Astrocyte (in vitro differentiated cells and primary cell): ENCODE measurements at regions not wholly inside any gene's neighbourhood (a gene's known extent, or its start where the extent isn't known, plus 50 kb on each side); places are given as distances from the start of the nearest gene placed in this dataset.

Experiments used
- DNase-seq: peaks from one replicate; pipeline ENCODE4 v3.0.0-alpha.2; 2010; ENCODE audit warnings: low read depth
- FAIRE-seq: peaks from 2 replicates; lab custom pipeline; 2011; peaks lifted over from hg19 to GRCh38; lab: Jason Lieb, UNC
- H2AFZ ChIP-seq: 2 replicates; pipeline ENCODE4 v1.6.0; 2012; ENCODE audit warnings: low read depth, low read length, inconsistent platforms
- H3K27ac ChIP-seq: 2 replicates; pipeline ENCODE4 v1.5.1; 2011; ENCODE audit warnings: low read depth, low read length, inconsistent platforms
- H3K27me3 ChIP-seq: 2 replicates; pipeline ENCODE4 v1.6.0; 2011; ENCODE audit warnings: low read length, inconsistent platforms; ENCODE audit not compliant: insufficient read depth
- H3K36me3 ChIP-seq: 2 replicates; pipeline ENCODE4 v1.5.1; 2011; ENCODE audit warnings: low read length, inconsistent platforms; ENCODE audit not compliant: insufficient read depth
- H3K4me1 ChIP-seq: 2 replicates; pipeline ENCODE4 v1.5.1; 2011; ENCODE audit warnings: low read length, inconsistent platforms; ENCODE audit not compliant: insufficient read depth
- H3K4me2 ChIP-seq: 2 replicates; pipeline ENCODE4 v1.6.0; 2012; ENCODE audit warnings: low read length, inconsistent platforms
- H3K4me3 ChIP-seq: 2 replicates; pipeline ENCODE4 v1.5.1; 2011; ENCODE audit warnings: low read depth, mild to moderate bottlenecking, low read length, inconsistent platforms; ENCODE audit not compliant: insufficient read depth
- H3K79me2 ChIP-seq: 2 replicates; pipeline ENCODE4 v1.6.0; 2012; ENCODE audit warnings: mild to moderate bottlenecking, low read length, inconsistent platforms; ENCODE audit not compliant: insufficient read depth
- H3K9ac ChIP-seq: 2 replicates; pipeline ENCODE4 v1.6.0; 2012; ENCODE audit warnings: mild to moderate bottlenecking, low read length, inconsistent platforms
- H3K9me3 ChIP-seq: 2 replicates; pipeline ENCODE4 v1.5.1; 2012; ENCODE audit warnings: low read depth, mild to moderate bottlenecking, low read length, inconsistent platforms; ENCODE audit not compliant: insufficient read depth
- H4K20me1 ChIP-seq: 2 replicates; pipeline ENCODE4 v1.6.0; 2012; ENCODE audit warnings: low read length, inconsistent platforms; ENCODE audit not compliant: insufficient read depth
- H3K27ac Mint-ChIP-seq: one replicate; pipeline ENCODE4 v1.8.0; 2021; ENCODE audit warnings: mild to moderate bottlenecking, mixed read lengths; ENCODE audit not compliant: unreplicated experiment
- H3K27me3 Mint-ChIP-seq: one replicate; pipeline ENCODE4 v1.8.0; 2021; ENCODE audit warnings: low read depth, mixed read lengths; ENCODE audit not compliant: unreplicated experiment
- H3K36me3 Mint-ChIP-seq: one replicate; pipeline ENCODE4 v1.8.0; 2021; ENCODE audit warnings: low read depth, mixed read lengths; ENCODE audit not compliant: unreplicated experiment
- H3K4me1 Mint-ChIP-seq: one replicate; pipeline ENCODE4 v1.8.0; 2021; ENCODE audit warnings: low read depth, mixed read lengths; ENCODE audit not compliant: unreplicated experiment
- H3K4me3 Mint-ChIP-seq: one replicate; pipeline ENCODE4 v1.8.0; 2021; ENCODE audit warnings: mild to moderate bottlenecking, moderate library complexity, mixed read lengths; ENCODE audit not compliant: unreplicated experiment
- H3K9me3 Mint-ChIP-seq: one replicate; pipeline ENCODE4 v1.8.0; 2021; ENCODE audit warnings: mild to moderate bottlenecking, mixed read lengths; ENCODE audit not compliant: unreplicated experiment
- CTCF ChIP-seq: IDR thresholded peaks from 2 replicates; pipeline ENCODE4 v1.5.1; 2011; ENCODE audit warnings: low read depth, mild to moderate bottlenecking, inconsistent platforms, low read length, moderate library complexity; ENCODE audit not compliant: insufficient read depth
- EZH2 ChIP-seq: IDR thresholded peaks from 2 replicates; pipeline ENCODE4 v1.6.1; 2012; ENCODE audit warnings: mild to moderate bottlenecking, low read length, inconsistent platforms; ENCODE audit not compliant: insufficient read depth

GRCh38 chr7:87007038-87007437, 52.4 kb downstream of the ELAPOR2 start:
- no peak overlapping the region for H2AFZ ChIP-seq
- H3K4me2 ChIP-seq, result no peak overlapping the region
- no peak overlapping the region for H3K4me3 ChIP-seq
- H3K4me3 Mint-ChIP-seq, result no peak overlapping the region
- H3K9me3 Mint-ChIP-seq, result no peaks in the 10 kb centered on the region
- no peaks in the 10 kb centered on the region for H3K36me3 ChIP-seq
- H3K27me3 Mint-ChIP-seq, result no peaks in the 10 kb centered on the region
- no peaks in the 10 kb centered on the region for H4K20me1 ChIP-seq
- no peaks in the 10 kb centered on the region for H3K4me1 ChIP-seq
- TF ChIP-seq CTCF (no peak), EZH2 (no peak)
- H3K9ac ChIP-seq, result no peak overlapping the region
- no peaks in the 10 kb centered on the region for H3K36me3 Mint-ChIP-seq
- H3K79me2 ChIP-seq, result no peaks in the 10 kb centered on the region
- no peaks in the 10 kb centered on the region for H3K9me3 ChIP-seq
- H3K27me3 ChIP-seq, result no peaks in the 10 kb centered on the region
- no peak for FAIRE-seq
- peaks cover 16% of the 10 kb centered on the region for H3K4me1 Mint-ChIP-seq
- H3K27ac ChIP-seq, result no peak overlapping the region
- DNase-seq, result no peak
- no peak overlapping the region for H3K27ac Mint-ChIP-seq

DNA sequence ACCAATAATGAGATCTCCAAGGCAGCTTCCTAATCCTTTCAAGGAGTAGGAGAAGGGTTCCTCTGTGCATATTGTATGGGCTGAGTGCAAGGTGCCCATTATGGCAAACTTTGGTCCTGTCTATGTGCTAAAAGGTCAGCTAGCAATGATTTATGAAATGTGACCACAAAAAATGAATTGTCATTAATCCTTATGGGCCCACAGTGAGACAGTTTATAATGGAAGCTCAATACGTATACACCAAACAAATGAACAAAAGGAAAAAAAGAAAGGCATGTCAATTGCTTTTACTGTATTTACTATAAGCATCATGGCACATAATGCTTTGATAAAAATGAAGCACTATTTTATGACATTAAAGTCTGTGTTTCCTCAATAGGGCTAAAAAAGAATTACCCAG, 54.5 kb downstream of the ELAPOR2 start:
- Histone ChIP-seq H3K9me3 (no peaks in the 10 kb centered on the region), H4K20me1 (no peaks in the 10 kb centered on the region), H3K79me2 (no peaks in the 10 kb centered on the region), H3K4me2 (no peak overlapping the region), H3K36me3 (no peaks in the 10 kb centered on the region), H3K27me3 (no peaks in the 10 kb centered on the region), H3K4me1 (peaks cover 19% of the 10 kb centered on the region), H3K27ac (no peak overlapping the region), H3K9ac (no peak overlapping the region), H2AFZ (no peak overlapping the region), H3K4me3 (no peak overlapping the region)
- TF ChIP-seq EZH2 (no peak), CTCF (no peak)
- no peaks in the 10 kb centered on the region for H3K36me3 Mint-ChIP-seq
- DNase-seq (no peak), FAIRE-seq (no peak)
- H3K4me1 Mint-ChIP-seq, result peaks cover 35% of the 10 kb centered on the region
- no peaks in the 10 kb centered on the region for H3K9me3 Mint-ChIP-seq
- H3K4me3 Mint-ChIP-seq, result no peak overlapping the region
- H3K27ac Mint-ChIP-seq, result no peak overlapping the region
- H3K27me3 Mint-ChIP-seq, result no peaks in the 10 kb centered on the region

DNA sequence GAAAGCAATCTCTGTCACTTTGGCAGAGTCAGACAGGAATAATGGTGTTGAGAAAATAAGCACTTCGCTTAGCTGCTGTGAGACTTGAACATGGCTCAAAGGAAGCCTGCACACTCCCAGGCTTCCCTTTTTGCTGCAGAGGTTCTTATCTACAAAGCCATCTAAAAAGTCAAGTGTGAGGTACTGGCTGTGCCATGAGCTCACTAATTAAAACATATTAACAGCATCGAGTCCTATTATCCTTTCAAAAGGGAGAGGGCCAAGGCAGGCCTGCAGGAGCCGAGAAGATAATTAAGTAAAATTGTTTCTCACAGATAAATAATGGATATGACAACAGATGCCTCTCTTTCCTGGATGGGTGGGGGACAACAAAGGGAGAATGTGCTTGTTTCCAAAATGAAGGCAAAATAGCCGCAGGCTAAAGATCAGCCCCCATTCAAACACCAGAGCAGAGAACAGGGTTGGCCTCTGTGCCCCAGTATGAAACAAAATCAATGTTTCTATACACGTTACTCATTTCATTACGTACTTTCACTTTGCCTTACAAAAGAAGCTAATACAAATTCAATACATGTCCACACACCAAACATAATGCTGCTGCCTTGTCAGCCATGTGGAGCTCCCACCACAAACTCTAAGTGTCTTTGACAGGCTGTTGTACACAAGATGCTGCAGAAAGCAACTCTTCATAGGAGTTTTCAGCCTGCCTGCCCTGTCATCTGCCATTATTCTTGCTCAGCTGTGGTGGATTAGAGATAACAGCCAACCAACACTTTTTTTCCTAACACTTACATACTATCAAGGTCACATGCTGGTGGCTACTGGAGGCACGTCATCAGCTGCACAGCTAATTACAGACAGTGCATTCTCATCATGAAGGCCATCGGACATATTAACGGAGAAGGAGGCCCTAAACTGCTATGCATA, 55.3 kb downstream of the ELAPOR2 start:
- no peak overlapping the region for H2AFZ ChIP-seq
- H3K9ac ChIP-seq, result no peak overlapping the region
- Mint-ChIP-seq H3K4me3 (no peak overlapping the region), H3K27ac (no peak overlapping the region), H3K4me1 (peaks cover 39% of the 10 kb centered on the region), H3K27me3 (no peaks in the 10 kb centered on the region), H3K36me3 (no peaks in the 10 kb centered on the region), H3K9me3 (no peaks in the 10 kb centered on the region)
- no peaks in the 10 kb centered on the region for H3K36me3 ChIP-seq
- peak overlapping the region; percentile 48 for H3K4me2 ChIP-seq
- no peak overlapping the region for H3K27ac ChIP-seq
- H4K20me1 ChIP-seq, result no peaks in the 10 kb centered on the region
- FAIRE-seq, result no peak
- no peaks in the 10 kb centered on the region for H3K79me2 ChIP-seq
- no peaks in the 10 kb centered on the region for H3K9me3 ChIP-seq
- peak; percentile 2 for DNase-seq
- no peak for TF ChIP-seq CTCF
- no peak for TF ChIP-seq EZH2
- peaks cover 20% of the 10 kb centered on the region for H3K4me1 ChIP-seq
- H3K27me3 ChIP-seq, result no peaks in the 10 kb centered on the region
- no peak overlapping the region for H3K4me3 ChIP-seq
